HepG2 (cell line): ENCODE measurements at regions not wholly inside any gene's neighbourhood (a gene's known extent, or its start where the extent isn't known, plus 50 kb on each side); places are given as distances from the start of the nearest gene placed in this dataset.
A peak's percentile ranks its signal among the peaks of the same experiment; 100 is the strongest.

ENCODE experiments used
- BRCA1 ChIP-seq: sonication (generic); formaldehyde crosslinking; IDR thresholded peaks from 2 replicates; pipeline ENCODE4 v1.4.0; 2020; ENCODE audit warnings: missing genetic modification reagents
- ETS1 ChIP-seq: sonication (generic); formaldehyde crosslinking; IDR thresholded peaks from 2 replicates; pipeline ENCODE4 v1.4.0; 2020; ENCODE audit warnings: missing genetic modification reagents
- FUBP1 ChIP-seq: sonication (generic); formaldehyde crosslinking; IDR thresholded peaks from 2 replicates; pipeline ENCODE4 v1.5.1; 2020; ENCODE audit warnings: missing genetic modification reagents, mild to moderate bottlenecking, borderline replicate concordance
- IKZF4 ChIP-seq: sonication (generic); formaldehyde crosslinking; IDR thresholded peaks from 2 replicates; pipeline ENCODE4 v1.5.1; 2020; ENCODE audit warnings: borderline replicate concordance, mild to moderate bottlenecking, low read depth, missing genetic modification reagents; ENCODE audit errors: not compliant biosample characterization
- JARID2 ChIP-seq: sonication (generic); formaldehyde crosslinking; IDR thresholded peaks from 2 replicates; pipeline ENCODE4 v1.8.1; 2023; ENCODE audit warnings: missing genetic modification reagents, inconsistent platforms; ENCODE audit not compliant: insufficient replicate concordance
- MED1 ChIP-seq: sonication (generic); formaldehyde crosslinking; IDR thresholded peaks from 2 replicates; pipeline ENCODE4 v1.4.0; 2020; ENCODE audit warnings: missing genetic modification reagents
- PRDM10 ChIP-seq: sonication (generic); formaldehyde crosslinking; IDR thresholded peaks from 2 replicates; pipeline ENCODE4 v1.4.0; 2020; ENCODE audit warnings: low read depth, missing genetic modification reagents
- RAD21 ChIP-seq: fragments of 450-650 bp; formaldehyde crosslinking; IDR thresholded peaks from 2 replicates; pipeline ENCODE4 v1.5.0; 2020; ENCODE audit warnings: mild to moderate bottlenecking
- REXO4 ChIP-seq: sonication (generic); formaldehyde crosslinking; IDR thresholded peaks from 2 replicates; pipeline ENCODE4 v1.8.0; 2022; ENCODE audit warnings: missing genetic modification reagents, mild to moderate bottlenecking, borderline replicate concordance
- SETDB1 ChIP-seq: sonication (generic); formaldehyde crosslinking; IDR thresholded peaks from 2 replicates; pipeline ENCODE4 v1.5.1; 2020; ENCODE audit warnings: missing genetic modification reagents, mild to moderate bottlenecking, borderline replicate concordance
- SIX1 ChIP-seq: sonication (generic); formaldehyde crosslinking; IDR thresholded peaks from 2 replicates; pipeline ENCODE4 v1.4.0; 2020; ENCODE audit warnings: missing genetic modification reagents, borderline replicate concordance
- SP4 ChIP-seq: sonication (generic); formaldehyde crosslinking; IDR thresholded peaks from 2 replicates; pipeline ENCODE4 v1.8.1; 2023; ENCODE audit warnings: mild to moderate bottlenecking, missing genetic modification reagents
- TFE3 ChIP-seq: IDR thresholded peaks from 2 replicates; pipeline ENCODE4 v1.6.1; 2016
- ZBTB21 ChIP-seq: sonication (generic); formaldehyde crosslinking; IDR thresholded peaks from 2 replicates; pipeline ENCODE4 v1.4.0; 2020; ENCODE audit warnings: missing genetic modification reagents
- ZBTB42 ChIP-seq: sonication (generic); formaldehyde crosslinking; IDR thresholded peaks from 2 replicates; pipeline ENCODE4 v1.5.0; 2020; ENCODE audit warnings: mild to moderate bottlenecking, missing genetic modification reagents
- ZC3H13 ChIP-seq: sonication (generic); formaldehyde crosslinking; IDR thresholded peaks from 2 replicates; pipeline ENCODE4 v1.8.1; 2023; ENCODE audit warnings: mild to moderate bottlenecking, missing genetic modification reagents, moderate library complexity
- ZFYVE20 ChIP-seq: sonication (generic); formaldehyde crosslinking; IDR thresholded peaks from 2 replicates; pipeline ENCODE4 v1.8.0; 2023; ENCODE audit warnings: low read depth, mild to moderate bottlenecking, moderate library complexity, missing genetic modification reagents, borderline replicate concordance
- ZNF230 ChIP-seq: sonication (generic); formaldehyde crosslinking; IDR thresholded peaks from 2 replicates; pipeline ENCODE4 v1.4.0; 2020; ENCODE audit warnings: mild to moderate bottlenecking, missing genetic modification reagents
- ZNF367 ChIP-seq: sonication (generic); formaldehyde crosslinking; IDR thresholded peaks from 2 replicates; pipeline ENCODE4 v1.4.0; 2020; ENCODE audit warnings: missing genetic modification reagents, borderline replicate concordance
- ZNF644 ChIP-seq: IDR thresholded peaks from 2 replicates; pipeline ENCODE4 v1.6.1; 2016; ENCODE audit warnings: low read depth
- ZNF772 ChIP-seq: sonication (generic); formaldehyde crosslinking; IDR thresholded peaks from 2 replicates; pipeline ENCODE4 v1.5.0; 2020; ENCODE audit warnings: mild to moderate bottlenecking, missing genetic modification reagents
- ZNF792 ChIP-seq: IDR thresholded peaks from 2 replicates; pipeline ENCODE4 v1.6.1; 2016
- ZSCAN9 ChIP-seq: IDR thresholded peaks from 2 replicates; pipeline ENCODE4 v1.6.1; 2016; ENCODE audit warnings: borderline replicate concordance

- TF ChIP-seq PRDM10 (CRISPR knock-in tag), result peak; percentile 71
- TF ChIP-seq ZSCAN9 (CRISPR knock-in tag), result peak; percentile 99
- no peak for TF ChIP-seq RAD21
- 0 out of 2 replicates have a peak, but pooled peaks have one; percentile 66 for TF ChIP-seq ZNF644
- TF ChIP-seq ZNF772, result no peak; the same call in 1 of the 2 replicates
- peak; percentile 88 for TF ChIP-seq TFE3 (CRISPR knock-in tag)
- TF ChIP-seq SP4 (CRISPR knock-in tag), result no peak
- TF ChIP-seq ZNF792 (CRISPR knock-in tag), result peak; percentile 95
- TF ChIP-seq FUBP1 (CRISPR knock-in tag), result no peak
- TF ChIP-seq BRCA1 (CRISPR knock-in tag), result peak; percentile 96
- peak; percentile 65 for TF ChIP-seq MED1 (CRISPR knock-in tag)
- peak; percentile 85; the same call in 1 of the 2 replicates for TF ChIP-seq ZNF367 (CRISPR knock-in tag)
- TF ChIP-seq ZFYVE20 (CRISPR knock-in tag), result 0 out of 2 replicates have a peak, but pooled peaks have one; percentile 39
- TF ChIP-seq REXO4 (CRISPR knock-in tag), result no peak
- peak; percentile 67; the same call in 1 of the 2 replicates for TF ChIP-seq ETS1 (CRISPR knock-in tag)
- TF ChIP-seq ZC3H13 (CRISPR knock-in tag), result 0 out of 2 replicates have a peak, but pooled peaks have one; percentile 25
- peak; percentile 86 for TF ChIP-seq IKZF4 (CRISPR knock-in tag)
- peak; percentile 48; the same call in 1 of the 2 replicates for TF ChIP-seq ZBTB21 (CRISPR knock-in tag)
- TF ChIP-seq ZNF230 (CRISPR knock-in tag), result no peak
- TF ChIP-seq SIX1 (CRISPR knock-in tag), result 0 out of 2 replicates have a peak, but pooled peaks have one; percentile 46
- TF ChIP-seq JARID2 (CRISPR knock-in tag), result peak; percentile 86
- TF ChIP-seq ZBTB42, result no peak
- no peak for TF ChIP-seq SETDB1 (CRISPR knock-in tag)
These were observed 51.1 kb upstream of the ZNRF4 start (continued) for GRCh38 chr19:5403968-5404640.
